ENCODE measurements at regions not wholly inside any gene's neighbourhood (a gene's known extent, or its start where the extent isn't known, plus 50 kb on each side); places are given as distances from the start of the nearest gene placed in this dataset.

DNA sequence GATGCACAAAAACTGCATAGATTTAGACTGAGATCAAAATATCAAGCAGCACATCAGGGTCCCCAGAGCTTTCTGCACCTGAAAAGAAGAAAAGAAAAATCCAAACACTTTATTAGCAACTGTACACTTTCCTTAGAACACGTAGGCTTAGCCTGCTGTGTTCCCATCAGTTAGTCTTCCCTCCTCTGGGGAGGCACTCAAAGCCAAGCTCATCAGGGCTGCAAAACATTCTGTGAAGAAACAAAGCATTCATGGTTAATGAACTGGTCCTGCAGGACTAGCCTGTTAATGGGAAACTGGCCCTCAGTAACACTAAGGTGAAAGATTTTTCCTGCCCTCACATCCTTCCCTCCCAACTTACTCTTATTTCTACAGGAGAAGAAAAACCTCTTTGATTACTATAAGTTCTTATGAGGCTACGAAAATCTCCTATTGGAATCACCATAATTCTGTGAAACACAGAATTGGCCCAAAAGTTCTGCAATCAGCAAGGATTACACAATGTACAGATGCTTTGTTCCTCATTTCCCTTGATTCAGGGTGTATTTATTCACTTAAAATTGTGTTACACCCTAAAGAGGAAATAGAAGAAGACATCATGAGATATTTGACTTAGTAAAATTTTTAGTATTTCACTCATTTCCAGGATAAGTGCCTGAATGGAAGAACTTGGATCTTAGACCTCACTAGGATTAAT lies 901.0 kb upstream of the MAP3K7 start:
- DNase-seq = no peak

DNA sequence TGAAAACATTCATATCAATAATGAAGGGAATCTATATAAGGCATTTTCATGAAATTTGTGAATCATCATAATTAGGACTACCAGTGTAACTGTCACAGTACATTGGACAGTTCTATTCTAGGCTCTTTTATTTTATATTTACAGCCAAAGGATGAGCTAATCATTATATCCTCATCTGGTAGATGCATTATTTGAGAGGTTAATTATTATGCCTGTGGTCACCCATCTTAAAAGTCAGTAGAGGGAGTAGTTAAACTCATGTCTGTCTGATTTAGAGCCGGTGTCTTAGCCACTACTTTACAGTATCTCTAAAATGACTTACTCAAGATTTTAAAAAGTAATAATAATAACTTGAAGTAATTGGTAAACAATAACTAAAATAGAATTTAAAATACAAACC lies 899.3 kb upstream of the MAP3K7 start:
- no peak for DNase-seq

GRCh38 chr6:91485047-91485446 lies 898.2 kb upstream of the MAP3K7 start:
- no peak for DNase-seq

GRCh38 chr6:91483415-91484105 lies 896.7 kb upstream of the MAP3K7 start:
- DNase-seq = no peak

GRCh38 chr6:91482498-91482897 lies 895.6 kb upstream of the MAP3K7 start:
- no peak for DNase-seq

GRCh38 chr6:91480402-91480801 lies 893.5 kb upstream of the MAP3K7 start:
- no peak for DNase-seq

DNA sequence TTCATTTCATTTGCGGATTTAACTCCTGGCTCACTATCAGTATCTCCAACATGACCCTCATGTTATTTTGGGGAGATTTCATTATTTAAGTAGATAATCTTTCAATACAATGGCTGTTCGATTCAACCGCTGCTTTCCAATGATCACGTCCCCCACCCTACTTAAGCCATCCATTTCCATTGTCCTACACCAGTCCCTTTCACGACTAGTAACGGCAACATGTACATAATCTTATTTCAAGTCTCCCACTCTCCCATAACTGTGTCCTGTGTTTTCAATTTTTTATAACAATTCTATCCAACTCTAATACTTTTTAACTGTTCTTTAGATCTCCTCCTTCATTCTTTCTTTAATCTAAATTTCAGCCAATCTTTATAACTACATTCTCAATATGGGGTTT lies 890.8 kb upstream of the MAP3K7 start:
- no peak for DNase-seq

GRCh38 chr6:91476000-91476399 lies 889.1 kb upstream of the MAP3K7 start:
- peak in 4 of 58 donors; percentile 1 to 39 (median 5) for DNase-seq

DNA sequence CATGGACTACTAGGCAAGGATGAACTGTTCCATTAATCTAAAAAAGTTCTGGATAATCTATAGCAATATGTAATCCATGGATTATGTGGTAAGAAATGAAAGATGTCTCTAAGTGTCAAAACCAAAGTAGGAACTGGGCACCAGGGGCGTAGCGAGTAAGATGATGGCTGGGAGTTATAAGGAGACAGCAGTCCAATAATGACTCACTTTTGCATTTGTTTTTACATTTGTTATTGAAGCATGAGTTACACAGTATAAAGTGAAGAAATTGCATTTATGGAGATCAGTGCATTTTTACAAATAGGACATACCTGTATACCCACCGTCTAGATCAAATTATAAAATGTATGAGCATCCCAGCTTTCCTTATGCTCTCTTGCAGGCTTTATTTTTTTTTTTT lies 878.5 kb upstream of the MAP3K7 start:
- DNase-seq = no peak

GRCh38 chr6:91464718-91465117 lies 877.8 kb upstream of the MAP3K7 start:
- no peak for DNase-seq

DNA sequence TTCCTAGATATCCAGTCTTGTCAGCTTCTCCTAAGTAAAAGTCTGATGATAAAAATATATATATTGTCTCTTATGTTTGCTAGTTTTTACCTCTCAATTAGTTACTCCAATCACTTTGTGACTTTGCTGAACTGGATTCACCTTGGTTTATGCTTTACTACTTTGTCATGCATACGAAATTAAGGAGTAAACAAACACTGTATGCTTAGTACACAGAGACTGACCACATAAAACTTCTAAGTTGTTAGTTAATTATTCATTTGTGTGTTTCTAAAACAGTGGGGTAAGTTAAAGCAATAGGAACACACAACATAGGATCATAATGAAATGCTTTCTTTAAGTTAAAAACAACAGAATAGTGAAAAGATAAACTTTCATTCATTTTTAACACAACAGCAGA lies 877.3 kb upstream of the MAP3K7 start:
- no peak for DNase-seq

DNA sequence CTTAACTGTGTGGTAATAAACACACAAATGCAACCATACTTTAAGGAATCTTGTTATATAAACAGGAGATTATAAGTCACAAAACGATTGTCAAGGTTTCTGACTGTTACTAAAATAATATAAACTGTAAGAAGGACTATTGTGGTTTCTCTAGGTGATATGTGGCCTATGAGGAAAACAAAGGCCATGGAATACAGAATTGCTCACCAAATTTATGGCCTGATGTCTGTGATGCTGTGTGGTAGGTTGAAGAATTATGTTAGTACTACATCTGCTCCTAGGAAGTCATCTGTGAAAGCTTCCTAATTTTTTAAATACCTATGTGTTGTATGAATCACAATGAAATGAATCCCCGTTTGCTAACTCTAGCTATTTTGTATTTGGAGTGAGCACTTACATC lies 875.4 kb upstream of the MAP3K7 start:
- no peak for DNase-seq

GRCh38 chr6:91453224-91453878 lies 866.5 kb upstream of the MAP3K7 start:
- no peak for DNase-seq

DNA sequence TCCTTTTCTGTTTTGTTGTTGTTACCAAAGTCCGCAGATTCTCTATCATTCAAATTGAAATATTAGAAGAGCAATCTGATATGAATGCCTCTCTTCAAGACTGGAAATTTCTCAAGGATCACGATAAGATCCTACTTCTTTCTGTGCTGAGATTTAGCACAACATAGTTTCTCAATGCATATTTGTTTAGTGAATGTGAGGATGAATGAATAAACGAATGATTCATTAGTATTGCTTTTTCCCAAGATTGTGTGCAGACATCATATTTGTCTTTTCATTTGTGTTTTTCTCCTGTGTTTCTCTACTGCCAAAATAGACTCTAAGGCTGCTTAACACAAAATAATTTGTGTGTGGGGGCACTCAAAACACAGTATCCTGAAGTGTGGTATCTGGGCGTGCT lies 862.7 kb upstream of the MAP3K7 start:
- DNase-seq = no peak

GRCh38 chr6:91447530-91448254 lies 860.8 kb upstream of the MAP3K7 start:
- DNase-seq = no peak

GRCh38 chr6:91447081-91447480 lies 860.2 kb upstream of the MAP3K7 start:
- DNase-seq = no peak

DNA sequence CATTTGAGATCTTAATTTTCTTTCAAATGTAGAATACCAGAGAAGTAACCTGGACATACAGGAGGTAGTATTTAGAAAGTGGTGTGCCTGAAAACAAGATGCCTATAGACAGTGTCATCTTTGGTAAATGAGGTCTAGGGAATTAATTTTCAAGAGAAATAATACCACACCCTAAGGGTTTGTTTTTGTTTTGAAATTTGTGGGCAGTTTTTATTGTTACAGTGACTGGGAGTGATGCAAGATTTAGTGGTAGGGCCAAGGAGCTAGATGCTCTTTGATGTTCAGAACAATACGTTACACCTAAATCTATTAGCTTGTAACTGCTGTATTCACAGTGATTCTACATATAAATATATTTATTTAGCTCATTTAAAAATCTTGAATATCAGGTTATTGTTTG lies 856.5 kb upstream of the MAP3K7 start:
- DNase-seq = no peak

DNA sequence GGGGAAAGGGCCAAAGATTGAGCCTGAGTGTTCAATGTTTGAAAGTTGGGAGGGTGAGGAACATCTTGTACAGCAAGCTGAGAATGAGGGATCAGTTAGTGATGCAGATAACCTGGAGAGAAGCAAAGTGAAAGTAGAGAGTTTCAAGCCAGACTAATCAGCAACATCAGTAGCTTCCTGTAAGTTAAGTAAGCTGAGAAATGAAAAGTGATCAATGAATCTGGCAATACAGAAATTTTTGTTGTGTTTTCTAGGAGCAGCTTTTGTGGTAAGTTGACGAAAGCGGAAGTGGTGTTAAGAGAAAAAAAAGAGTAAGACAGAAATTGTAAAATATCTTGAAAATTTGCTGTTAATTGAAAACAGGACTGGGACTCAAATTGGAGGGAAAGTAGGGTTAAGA lies 855.5 kb upstream of the MAP3K7 start:
- DNase-seq = no peak

- no peak for DNase-seq
Observed at GRCh38 chr6:91438570-91438969, 851.7 kb upstream of the MAP3K7 start.

GRCh38 chr6:91437315-91437729 lies 850.5 kb upstream of the MAP3K7 start:
- DNase-seq = no peak

DNA sequence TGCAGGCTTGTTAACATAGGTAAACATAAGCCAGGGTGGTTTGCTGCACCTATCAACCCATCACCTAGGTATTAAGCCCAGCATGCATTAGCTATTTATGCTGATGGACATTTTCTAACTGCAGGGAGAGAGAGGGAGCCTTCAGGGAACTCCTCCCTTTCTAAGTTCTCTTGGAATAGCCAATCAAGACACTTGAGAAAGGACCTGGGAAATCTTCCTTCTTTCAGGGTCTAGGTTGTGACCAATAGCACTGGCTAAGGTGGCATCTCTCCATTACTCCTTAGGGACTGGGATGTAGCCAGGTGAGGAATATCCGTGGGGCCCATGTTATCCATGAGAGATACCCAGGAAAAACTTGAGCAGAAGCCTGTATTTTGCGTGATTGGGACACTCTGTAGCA lies 849.6 kb upstream of the MAP3K7 start:
- no peak for DNase-seq

DNA sequence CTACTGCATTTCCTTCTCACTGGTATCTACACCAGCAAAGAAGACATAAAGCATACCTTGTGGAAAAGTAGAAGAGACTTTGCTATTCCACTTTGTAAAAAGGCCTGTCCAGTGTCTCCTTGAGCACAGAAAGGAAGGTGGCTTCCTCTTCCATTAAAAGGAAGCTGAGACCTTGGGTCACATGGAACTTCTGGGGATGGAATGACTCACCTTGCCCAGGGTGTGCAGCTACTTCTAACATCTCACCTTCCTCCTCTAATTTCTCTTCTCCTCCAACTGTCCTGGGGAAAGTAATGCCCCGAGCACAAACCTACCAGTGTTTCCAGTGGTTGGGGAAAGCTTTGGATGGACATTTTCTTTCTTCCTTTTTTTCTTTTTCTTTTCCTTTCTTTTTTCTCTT lies 848.8 kb upstream of the MAP3K7 start:
- no peak for DNase-seq

All from anterior cingulate cortex (tissue), 58 donors.